Activated CD4-positive, alpha-beta T cell treated with anti-CD3 and anti-CD28 coated beads for 48 hours (primary cell): ENCODE measurements at regions not wholly inside any gene's neighbourhood (a gene's known extent, or its start where the extent isn't known, plus 50 kb on each side); places are given as distances from the start of the nearest gene placed in this dataset.
A peak's percentile ranks its signal among the peaks of the same experiment; 100 is the strongest.
"Not testable (repeated sequence)": the region's sequence is repeated elsewhere in the genome, so short reads cannot be mapped to it uniquely, and the experiment has no call there.

ENCODE experiments used
- DNase-seq: peaks from one replicate; pipeline ENCODE4 v3.0.0-alpha.2; 2020

GRCh38 chr3:137669519-137670060 lies 94.5 kb upstream of the SOX14 start:
- DNase-seq: no peak

- DNase-seq: no peak
Observed at GRCh38 chr3:137687181-137687879, 76.8 kb upstream of the SOX14 start.

DNA sequence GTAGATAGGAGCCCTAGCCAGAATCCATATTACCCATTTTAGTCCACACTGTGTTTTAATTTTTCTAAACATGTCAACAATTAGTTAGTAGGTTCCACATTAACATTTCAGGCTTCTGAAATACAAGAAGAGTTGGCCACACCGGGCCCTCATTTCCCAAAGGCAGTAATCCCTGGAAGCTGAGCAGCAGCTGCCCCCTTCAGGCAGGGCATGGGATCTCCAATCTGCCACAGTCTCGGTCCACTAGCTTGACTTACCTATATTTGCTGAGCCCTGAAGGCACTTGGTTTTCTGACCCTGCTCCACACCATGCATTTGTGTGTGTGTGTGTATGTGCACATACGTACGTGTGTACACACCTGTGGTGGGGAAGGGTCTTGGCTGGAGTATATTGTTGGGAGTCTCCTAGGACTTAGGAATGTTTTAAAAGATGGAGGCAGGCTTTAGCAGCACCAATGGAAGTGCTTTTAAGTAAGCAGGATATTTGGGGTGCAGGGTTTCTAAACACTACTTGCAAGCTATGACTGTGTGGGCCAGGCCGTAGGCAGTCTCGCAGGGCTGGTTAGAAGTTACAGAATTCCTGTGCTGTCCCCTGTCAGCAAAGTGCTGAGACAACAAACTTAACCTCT lies 71.2 kb upstream of the SOX14 start:
- peak; percentile 10 for DNase-seq

GRCh38 chr3:137693791-137694190 lies 70.3 kb upstream of the SOX14 start:
- DNase-seq: no peak

GRCh38 chr3:137694836-137695235 lies 69.3 kb upstream of the SOX14 start:
- no peak for DNase-seq

GRCh38 chr3:137695351-137695750 lies 68.8 kb upstream of the SOX14 start:
- no peak for DNase-seq

GRCh38 chr3:137709011-137709601 lies 55.0 kb upstream of the SOX14 start:
- no peak for DNase-seq

- DNase-seq: not testable (repeated sequence)
Observed at GRCh38 chr3:137713965-137714364, 50.1 kb upstream of the SOX14 start.
